IMR-90 (cell line): ENCODE measurements at regions not wholly inside any gene's neighbourhood (a gene's known extent, or its start where the extent isn't known, plus 50 kb on each side); places are given as distances from the start of the nearest gene placed in this dataset.

Experiments used
- ATAC-seq: fragments of 200-7000 bp; cut with Tn5 transposase; 2 replicates; pipeline ENCODE4 v1.9.1; 2020; ENCODE audit warnings: low read depth, mild to moderate bottlenecking, moderate library complexity
- BruUV-seq: library from RNA; stranded (reverse); fragments of 400-500 nt; replicated peaks from 2 replicates; lab custom pipeline; 2021; lab: Mats Ljungman, UMichigan
- CTCF ChIA-PET: fragments of 300-600 bp; formaldehyde crosslinking; extraction: SDS; loops from one replicate; lab custom pipeline; 2021; ENCODE audit warnings: antibody characterized with exemption; lab: Yijun Ruan, JAX
- POLR2A ChIA-PET: fragments of 300-600 bp; sonication (Branson Sonifier 250); formaldehyde crosslinking; loops from one replicate; lab custom pipeline; 2022; ENCODE audit warnings: antibody characterized with exemption; ENCODE audit not compliant: unreplicated experiment; lab: Charles Lee
- DNase-seq: peaks from one replicate; pipeline ENCODE4 v3.0.0; 2013
- H2AFZ ChIP-seq: replicated peaks from 2 replicates; pipeline ENCODE3; 2013; ENCODE audit warnings: low read length, mild to moderate bottlenecking; ENCODE audit not compliant: poor library complexity
- H2AK5ac ChIP-seq: 2 replicates; pipeline ENCODE4 v1.6.1; 2013; ENCODE audit warnings: low read depth, low read length, inconsistent platforms
- H2AK9ac ChIP-seq: replicated peaks from 2 replicates; pipeline ENCODE3; 2013; ENCODE audit warnings: mild to moderate bottlenecking, low read depth, low read length, moderate library complexity; ENCODE audit not compliant: poor library complexity
- H2BK120ac ChIP-seq: 2 replicates; pipeline ENCODE4 v1.6.1; 2013; ENCODE audit warnings: low read depth, low read length, inconsistent platforms
- H2BK15ac ChIP-seq: 3 replicates; pipeline ENCODE4 v1.6.1; 2013; ENCODE audit warnings: low read depth, low read length, inconsistent platforms
- H2BK20ac ChIP-seq: 2 replicates; pipeline ENCODE4 v1.6.1; 2013; ENCODE audit warnings: low read depth, mild to moderate bottlenecking, inconsistent platforms, low read length, moderate library complexity
- H2BK5ac ChIP-seq: 2 replicates; pipeline ENCODE4 v1.6.1; 2013; ENCODE audit warnings: mild to moderate bottlenecking, low read depth, low read length, inconsistent platforms; ENCODE audit not compliant: poor library complexity, severe bottlenecking
- H3K14ac ChIP-seq: replicated peaks from 2 replicates; pipeline ENCODE4 v1.6.1; 2013; ENCODE audit warnings: low read depth, low read length, inconsistent platforms
- H3K18ac ChIP-seq: 2 replicates; pipeline ENCODE4 v1.6.1; 2013; ENCODE audit warnings: low read depth, low read length, control low read depth
- H3K23ac ChIP-seq: 2 replicates; pipeline ENCODE4 v1.6.1; 2013; ENCODE audit warnings: low read depth, low read length, inconsistent platforms
- H3K27ac ChIP-seq: 2 replicates; pipeline ENCODE4 v1.5.1; 2013; ENCODE audit warnings: mild to moderate bottlenecking, control low read depth, low read length; ENCODE audit not compliant: insufficient read depth
- H3K27me3 ChIP-seq: 2 replicates; pipeline ENCODE4 v1.6.1; 2013; ENCODE audit warnings: low read length; ENCODE audit not compliant: control insufficient read depth, insufficient read depth
- H3K36me3 ChIP-seq: 2 replicates; pipeline ENCODE4 v1.6.1; 2013; ENCODE audit warnings: low read length, mixed read lengths; ENCODE audit not compliant: control insufficient read depth, insufficient read depth
- H3K4ac ChIP-seq: 2 replicates; pipeline ENCODE4 v1.6.1; 2013; ENCODE audit warnings: low read depth, low read length, inconsistent platforms
- H3K4me1 ChIP-seq: 2 replicates; pipeline ENCODE4 v1.6.1; 2013; ENCODE audit warnings: low read length, mixed read lengths; ENCODE audit not compliant: control insufficient read depth, insufficient read depth
- H3K4me2 ChIP-seq: 2 replicates; pipeline ENCODE4 v1.6.1; 2013; ENCODE audit warnings: low read depth, mild to moderate bottlenecking, control low read depth, low read length, moderate library complexity
- H3K4me3 ChIP-seq: 2 replicates; pipeline ENCODE4 v1.5.1; 2013; ENCODE audit warnings: low read depth, mild to moderate bottlenecking, control low read depth, low read length, moderate library complexity; ENCODE audit not compliant: insufficient read depth
- H3K56ac ChIP-seq: 2 replicates; pipeline ENCODE4 v1.6.1; 2013; ENCODE audit warnings: low read length, inconsistent platforms; ENCODE audit not compliant: insufficient read depth; ENCODE audit errors: extremely low read depth
- H3K79me1 ChIP-seq, 2 experiments: 2 replicates each; pipeline ENCODE4 v1.6.1; 2013; ENCODE audit warnings: low read length in 2 of 2, inconsistent platforms in 1 of 2, low read depth in 1 of 2
- H3K9ac ChIP-seq: 2 replicates; pipeline ENCODE4 v1.6.1; 2013; ENCODE audit warnings: low read depth, low read length, control low read depth
- H3K9me1 ChIP-seq: 2 replicates; pipeline ENCODE4 v1.6.1; 2013; ENCODE audit warnings: low read length, inconsistent platforms; ENCODE audit not compliant: insufficient read depth
- H3K9me3 ChIP-seq: 2 replicates; pipeline ENCODE4 v1.6.1; 2013; ENCODE audit warnings: low read length; ENCODE audit not compliant: control insufficient read depth, insufficient read depth
- H4K20me1 ChIP-seq: 2 replicates; pipeline ENCODE4 v1.6.1; 2013; ENCODE audit warnings: low read length, inconsistent platforms; ENCODE audit not compliant: insufficient read depth
- H4K5ac ChIP-seq: 2 replicates; pipeline ENCODE4 v1.6.1; 2013; ENCODE audit warnings: mild to moderate bottlenecking, low read depth, low read length, control low read depth
- H4K8ac ChIP-seq, 2 experiments: 2 replicates each; pipeline ENCODE4 v1.6.1; 2013; ENCODE audit warnings: low read depth in 2 of 2, low read length in 2 of 2, control low read depth in 1 of 2, inconsistent platforms in 1 of 2
- H4K91ac ChIP-seq: 2 replicates; pipeline ENCODE4 v1.6.1; 2013; ENCODE audit warnings: low read depth, low read length, inconsistent platforms; ENCODE audit not compliant: insufficient read depth
- BHLHE40 ChIP-seq: fragments of 150-350 bp; IDR thresholded peaks from 2 replicates; pipeline ENCODE4 v1.6.1; 2016; ENCODE audit warnings: mild to moderate bottlenecking, low read depth, low read length
- CEBPB ChIP-seq: IDR thresholded peaks from 2 replicates; pipeline ENCODE4 v1.6.1; 2012; ENCODE audit warnings: low read depth, low read length, improper control_type of control experiment
- CHD1 ChIP-seq: IDR thresholded peaks from 2 replicates; pipeline ENCODE4 v1.6.1; 2012; ENCODE audit warnings: low read depth, low read length, improper control_type of control experiment
- FOS ChIP-seq: fragments of 150-350 bp; IDR thresholded peaks from 2 replicates; pipeline ENCODE4 v1.6.1; 2016; ENCODE audit warnings: low read depth, low read length
- MAFK ChIP-seq: IDR thresholded peaks from 2 replicates; pipeline ENCODE4 v1.6.1; 2012; ENCODE audit warnings: low read depth, low read length, improper control_type of control experiment
- MAZ ChIP-seq: IDR thresholded peaks from 2 replicates; pipeline ENCODE4 v1.6.1; 2012; ENCODE audit warnings: low read depth, mild to moderate bottlenecking, low read length, improper control_type of control experiment, moderate library complexity, borderline replicate concordance
- MXI1 ChIP-seq: IDR thresholded peaks from 2 replicates; pipeline ENCODE4 v1.6.1; 2012; ENCODE audit warnings: low read depth, mild to moderate bottlenecking, low read length, moderate library complexity, borderline replicate concordance
- NFE2L2 ChIP-seq: fragments of 150-350 bp; IDR thresholded peaks from 2 replicates; pipeline ENCODE4 v1.6.1; 2016; ENCODE audit warnings: low read depth, mild to moderate bottlenecking, low read length
- POLR2A ChIP-seq: IDR thresholded peaks from 2 replicates; pipeline ENCODE4 v1.6.1; 2012; ENCODE audit warnings: mild to moderate bottlenecking, low read depth, low read length
- RAD21 ChIP-seq: IDR thresholded peaks from 2 replicates; pipeline ENCODE4 v1.6.1; 2012; ENCODE audit warnings: low read length, improper control_type of control experiment
- RCOR1 ChIP-seq: IDR thresholded peaks from 2 replicates; pipeline ENCODE4 v1.6.1; 2012; ENCODE audit warnings: mild to moderate bottlenecking, low read length, improper control_type of control experiment; ENCODE audit not compliant: insufficient replicate concordance
- RFX5 ChIP-seq: IDR thresholded peaks from 2 replicates; pipeline ENCODE4 v1.8.0; 2012; ENCODE audit warnings: low read depth, mild to moderate bottlenecking, low read length, moderate library complexity
- SMC3 ChIP-seq: fragments of 150-350 bp; IDR thresholded peaks from 2 replicates; pipeline ENCODE4 v1.6.1; 2016; ENCODE audit warnings: low read depth, mild to moderate bottlenecking, antibody characterized with exemption, low read length, moderate library complexity
- WGBS, 2 experiments: methylation state at CpG; one replicate each; pipeline versions ENCODE4 v1.1.5 to v1.1.7; 2013; ENCODE audit warnings: missing lambda C conversion rate in 2 of 2; ENCODE audit not compliant: insufficient read length in 1 of 2; ENCODE audit errors: extremely low coverage in 2 of 2; 5-methylcytosine and 5-hydroxymethylcytosine counted together
- dilution Hi-C: fragments of 300-500 bp; cut with HindIII; formaldehyde crosslinking; loops from one replicate; pipeline ENCODE4 v1.14.3; 2018; ENCODE audit warnings: low sequenced_read_pairs; ENCODE audit not compliant: unreplicated experiment
- in situ Hi-C: fragments of 300-500 bp; cut with MboI; formaldehyde crosslinking; loops from 3 replicates; pipeline ENCODE4 v1.14.3; 2019; ENCODE audit warnings: low sequenced_read_pairs, inconsistent platforms, mixed read lengths
- intact Hi-C: fragments of 100-400 bp; cut with micrococcal nuclease; formaldehyde crosslinking; loops from 2 replicates; pipeline ENCODE4 v1.10.0; 2022
- TF ChIP-seq, protein P1 (sequence below): conservative IDR thresholded peaks from 2 replicates; pipeline ENCODE4 v1.5.1; 2012; ENCODE audit warnings: mild to moderate bottlenecking, low read depth, low read length, improper control_type of control experiment
- TF ChIP-seq, protein P2 (sequence below): fragments of 150-350 bp; IDR thresholded peaks from 2 replicates; pipeline ENCODE4 v1.6.1; 2017; ENCODE audit warnings: mild to moderate bottlenecking, antibody characterized with exemption, low read length, low read depth
- TF ChIP-seq, protein P3 (sequence below): fragments of 150-350 bp; IDR thresholded peaks from 2 replicates; pipeline ENCODE4 v1.6.1; 2016; ENCODE audit warnings: low read depth, mild to moderate bottlenecking, low read length, moderate library complexity, borderline replicate concordance

DNA sequence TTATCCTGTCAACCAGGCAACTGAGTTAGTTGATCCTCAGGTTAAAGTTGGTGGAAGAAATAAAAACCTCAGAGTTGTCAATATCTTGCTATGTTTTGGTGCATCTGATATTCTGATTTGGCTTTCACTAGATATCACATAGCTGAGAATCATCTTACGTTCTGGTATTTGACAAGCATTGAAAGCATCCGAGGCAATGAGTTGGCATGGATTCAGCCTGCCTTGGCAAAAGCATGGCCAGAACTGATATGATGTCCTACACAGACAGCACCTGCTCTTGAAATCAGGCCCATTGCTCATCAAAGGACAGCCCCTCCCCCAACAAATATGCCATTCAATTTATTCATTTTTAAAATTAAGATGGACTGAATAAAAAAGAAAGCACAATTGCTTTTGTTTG is 320.7 kb upstream of the ATP2B1 start:
- in situ Hi-C loops = no loop called here
- no peak overlapping the region for H3K23ac ChIP-seq
- dilution Hi-C loops = no loop called here
- no peak overlapping the region for H2AFZ ChIP-seq
- H4K8ac ChIP-seq = no peak overlapping the region
- ChIA-PET POLR2A (no interaction called here), CTCF (no interaction called here)
- no peak overlapping the region for H2AK9ac ChIP-seq
- no peaks in the 10 kb centered on the region for H3K36me3 ChIP-seq
- no peak for DNase-seq
- WGBS, 2 experiments = 57% methylated on average over 2 of the region's 2 CpGs; no CpG with 5 or more reads in 1 of the 2 experiments
- H3K56ac ChIP-seq = no peak overlapping the region
- no peaks in the 10 kb centered on the region for H3K79me1 ChIP-seq
- H3K27me3 ChIP-seq = no peaks in the 10 kb centered on the region
- intact Hi-C loops = no loop called here
- no peak overlapping the region for H2BK15ac ChIP-seq
- H2BK120ac ChIP-seq = no peak overlapping the region
- H3K27ac ChIP-seq = no peak overlapping the region
- no peak overlapping the region for H3K9ac ChIP-seq
- no peak overlapping the region for H4K5ac ChIP-seq
- H3K4me3 ChIP-seq = no peak overlapping the region
- H2BK20ac ChIP-seq = no peak overlapping the region; the same call in 1 of the 2 replicates
- H3K4me1 ChIP-seq = peaks cover 3% of the 10 kb centered on the region; the same call in 1 of the 2 replicates
- H3K4me2 ChIP-seq = no peak overlapping the region
- H2BK5ac ChIP-seq = no peak overlapping the region
- TF ChIP-seq SMC3 (no peak), POLR2A (no peak), RFX5 (no peak), NFE2L2 (no peak), CHD1 (no peak), FOS (no peak), RCOR1 (no peak), RAD21 (no peak), MAZ (no peak), CEBPB (no peak), MAFK (no peak), MXI1 (no peak), BHLHE40 (no peak)
- TF ChIP-seq, protein P1, sequence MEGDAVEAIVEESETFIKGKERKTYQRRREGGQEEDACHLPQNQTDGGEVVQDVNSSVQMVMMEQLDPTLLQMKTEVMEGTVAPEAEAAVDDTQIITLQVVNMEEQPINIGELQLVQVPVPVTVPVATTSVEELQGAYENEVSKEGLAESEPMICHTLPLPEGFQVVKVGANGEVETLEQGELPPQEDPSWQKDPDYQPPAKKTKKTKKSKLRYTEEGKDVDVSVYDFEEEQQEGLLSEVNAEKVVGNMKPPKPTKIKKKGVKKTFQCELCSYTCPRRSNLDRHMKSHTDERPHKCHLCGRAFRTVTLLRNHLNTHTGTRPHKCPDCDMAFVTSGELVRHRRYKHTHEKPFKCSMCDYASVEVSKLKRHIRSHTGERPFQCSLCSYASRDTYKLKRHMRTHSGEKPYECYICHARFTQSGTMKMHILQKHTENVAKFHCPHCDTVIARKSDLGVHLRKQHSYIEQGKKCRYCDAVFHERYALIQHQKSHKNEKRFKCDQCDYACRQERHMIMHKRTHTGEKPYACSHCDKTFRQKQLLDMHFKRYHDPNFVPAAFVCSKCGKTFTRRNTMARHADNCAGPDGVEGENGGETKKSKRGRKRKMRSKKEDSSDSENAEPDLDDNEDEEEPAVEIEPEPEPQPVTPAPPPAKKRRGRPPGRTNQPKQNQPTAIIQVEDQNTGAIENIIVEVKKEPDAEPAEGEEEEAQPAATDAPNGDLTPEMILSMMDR = no peak
- TF ChIP-seq, protein P2, sequence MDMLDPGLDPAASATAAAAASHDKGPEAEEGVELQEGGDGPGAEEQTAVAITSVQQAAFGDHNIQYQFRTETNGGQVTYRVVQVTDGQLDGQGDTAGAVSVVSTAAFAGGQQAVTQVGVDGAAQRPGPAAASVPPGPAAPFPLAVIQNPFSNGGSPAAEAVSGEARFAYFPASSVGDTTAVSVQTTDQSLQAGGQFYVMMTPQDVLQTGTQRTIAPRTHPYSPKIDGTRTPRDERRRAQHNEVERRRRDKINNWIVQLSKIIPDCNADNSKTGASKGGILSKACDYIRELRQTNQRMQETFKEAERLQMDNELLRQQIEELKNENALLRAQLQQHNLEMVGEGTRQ = no peak
- TF ChIP-seq, protein P3, sequence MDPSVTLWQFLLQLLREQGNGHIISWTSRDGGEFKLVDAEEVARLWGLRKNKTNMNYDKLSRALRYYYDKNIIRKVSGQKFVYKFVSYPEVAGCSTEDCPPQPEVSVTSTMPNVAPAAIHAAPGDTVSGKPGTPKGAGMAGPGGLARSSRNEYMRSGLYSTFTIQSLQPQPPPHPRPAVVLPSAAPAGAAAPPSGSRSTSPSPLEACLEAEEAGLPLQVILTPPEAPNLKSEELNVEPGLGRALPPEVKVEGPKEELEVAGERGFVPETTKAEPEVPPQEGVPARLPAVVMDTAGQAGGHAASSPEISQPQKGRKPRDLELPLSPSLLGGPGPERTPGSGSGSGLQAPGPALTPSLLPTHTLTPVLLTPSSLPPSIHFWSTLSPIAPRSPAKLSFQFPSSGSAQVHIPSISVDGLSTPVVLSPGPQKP = no peak
- no peaks in the 10 kb centered on the region for H3K9me3 ChIP-seq
- no peak overlapping the region for H2AK5ac ChIP-seq
- H3K18ac ChIP-seq = no peak overlapping the region
- no peaks in the 10 kb centered on the region for H3K9me1 ChIP-seq
- ATAC-seq = no peak
- H3K4ac ChIP-seq = no peak overlapping the region
- no peaks in the 10 kb centered on the region for H4K20me1 ChIP-seq
- no peak overlapping the region for H3K14ac ChIP-seq
- no peak overlapping the region for H4K91ac ChIP-seq
- BruUV-seq = no TSS peak
